ENCODE measurements at regions not wholly inside any gene's neighbourhood (a gene's known extent, or its start where the extent isn't known, plus 50 kb on each side); places are given as distances from the start of the nearest gene placed in this dataset.

GRCh38 chr4:185885075-185885474 is 73.1 kb upstream of the SORBS2 start:
- no peak overlapping the region for H3K4me3 Mint-ChIP-seq (ENCODE audit: unreplicated experiment)
- H3K4me1 Mint-ChIP-seq (ENCODE audit: unreplicated experiment): peaks cover 30% of the 10 kb centered on the region
- H3K9me3 Mint-ChIP-seq (ENCODE audit: unreplicated experiment): peaks cover 6% of the 10 kb centered on the region
- peaks cover 6% of the 10 kb centered on the region for H3K36me3 Mint-ChIP-seq (ENCODE audit: unreplicated experiment)
- DNase-seq (ENCODE audit: extremely low spot score, unreplicated experiment): no peak
- H3K27me3 Mint-ChIP-seq (ENCODE audit: unreplicated experiment): no peaks in the 10 kb centered on the region
- H3K27ac Mint-ChIP-seq (ENCODE audit: unreplicated experiment): no peak overlapping the region
- TF ChIP-seq CTCF (IDR thresholded peaks at IDR 0.05): no peak

- H3K9me3 Mint-ChIP-seq (ENCODE audit: unreplicated experiment): peaks cover 6% of the 10 kb centered on the region
Measured at GRCh38 chr4:185885604-185886003, 73.6 kb upstream of the SORBS2 start.

GRCh38 chr4:185886832-185887524 is 75.0 kb upstream of the SORBS2 start:
- Mint-ChIP-seq H3K27ac (ENCODE audit: unreplicated experiment) (no peak overlapping the region), H3K4me1 (ENCODE audit: unreplicated experiment) (peaks cover 12% of the 10 kb centered on the region), H3K27me3 (ENCODE audit: unreplicated experiment) (no peaks in the 10 kb centered on the region), H3K36me3 (ENCODE audit: unreplicated experiment) (peaks cover 6% of the 10 kb centered on the region), H3K4me3 (ENCODE audit: unreplicated experiment) (no peak overlapping the region), H3K9me3 (ENCODE audit: unreplicated experiment) (peaks cover 6% of the 10 kb centered on the region)
- no peak for TF ChIP-seq CTCF (IDR thresholded peaks at IDR 0.05)
- DNase-seq (ENCODE audit: extremely low spot score, unreplicated experiment): no peak

More at GRCh38 chr4:185885604-185886003, 73.6 kb upstream of the SORBS2 start:
- Mint-ChIP-seq H3K36me3 (ENCODE audit: unreplicated experiment) (peaks cover 6% of the 10 kb centered on the region), H3K27ac (ENCODE audit: unreplicated experiment) (no peak overlapping the region), H3K27me3 (ENCODE audit: unreplicated experiment) (no peaks in the 10 kb centered on the region), H3K4me3 (ENCODE audit: unreplicated experiment) (no peak overlapping the region), H3K4me1 (ENCODE audit: unreplicated experiment) (peaks cover 25% of the 10 kb centered on the region)
- TF ChIP-seq CTCF (IDR thresholded peaks at IDR 0.05): no peak
- DNase-seq (ENCODE audit: extremely low spot score, unreplicated experiment): no peak

GRCh38 chr4:185888676-185889075 is 76.7 kb upstream of the SORBS2 start:
- no peak for DNase-seq (ENCODE audit: extremely low spot score, unreplicated experiment)
- H3K4me3 Mint-ChIP-seq (ENCODE audit: unreplicated experiment): no peak overlapping the region
- peaks cover 6% of the 10 kb centered on the region for H3K36me3 Mint-ChIP-seq (ENCODE audit: unreplicated experiment)
- no peaks in the 10 kb centered on the region for H3K27me3 Mint-ChIP-seq (ENCODE audit: unreplicated experiment)
- peaks cover 8% of the 10 kb centered on the region for H3K4me1 Mint-ChIP-seq (ENCODE audit: unreplicated experiment)
- no peak overlapping the region for H3K27ac Mint-ChIP-seq (ENCODE audit: unreplicated experiment)
- peaks cover 10% of the 10 kb centered on the region for H3K9me3 Mint-ChIP-seq (ENCODE audit: unreplicated experiment)
- no peak for TF ChIP-seq CTCF (IDR thresholded peaks at IDR 0.05)

- Mint-ChIP-seq H3K27me3 (ENCODE audit: unreplicated experiment) (no peaks in the 10 kb centered on the region), H3K4me1 (ENCODE audit: unreplicated experiment) (peaks cover 8% of the 10 kb centered on the region), H3K4me3 (ENCODE audit: unreplicated experiment) (no peak overlapping the region), H3K36me3 (ENCODE audit: unreplicated experiment) (peaks cover 6% of the 10 kb centered on the region), H3K9me3 (ENCODE audit: unreplicated experiment) (peaks cover 10% of the 10 kb centered on the region), H3K27ac (ENCODE audit: unreplicated experiment) (no peak overlapping the region)
- DNase-seq (ENCODE audit: extremely low spot score, unreplicated experiment): no peak
- TF ChIP-seq CTCF (IDR thresholded peaks at IDR 0.05): no peak
Measured at GRCh38 chr4:185889585-185889984, 77.6 kb upstream of the SORBS2 start.
